22Rv1 (cell line): ENCODE measurements at regions not wholly inside any gene's neighbourhood (a gene's known extent, or its start where the extent isn't known, plus 50 kb on each side); places are given as distances from the start of the nearest gene placed in this dataset.

Experiments
- H3K27ac ChIP-seq: fragments of 450-650 bp; 2 replicates; pipeline ENCODE4 v1.5.1; 2017
- ZFX ChIP-seq: fragments of 450-650 bp; IDR thresholded peaks from 2 replicates; pipeline ENCODE4 v1.6.1; 2017; ENCODE audit warnings: antibody characterized with exemption, borderline replicate concordance
- TF ChIP-seq, protein P1 (sequence below): fragments of 450-650 bp; IDR thresholded peaks from 2 replicates; pipeline ENCODE4 v1.5.1; 2017; ENCODE audit warnings: mild to moderate bottlenecking

DNA sequence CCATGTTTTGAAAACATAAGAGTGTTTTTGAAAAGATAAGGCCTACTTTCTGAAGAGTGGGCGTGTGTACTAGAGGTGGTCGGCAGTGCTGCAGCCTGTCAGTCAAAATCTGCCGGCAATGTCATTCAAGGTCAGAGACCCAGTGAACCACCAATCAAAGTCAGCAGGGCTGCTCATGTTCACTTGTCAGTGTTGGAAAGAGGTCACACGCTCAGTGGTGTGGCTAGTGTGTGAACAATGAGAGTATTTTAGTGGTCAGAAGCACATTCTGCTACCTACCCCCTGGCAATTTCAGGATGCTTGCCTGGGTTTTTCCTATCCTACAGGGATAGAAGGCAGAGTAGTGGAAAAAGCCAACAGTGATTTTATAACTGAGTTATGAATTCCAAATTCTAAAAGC, 278.5 kb upstream of the ONECUT1 start:
- no peak overlapping the region for H3K27ac ChIP-seq
- TF ChIP-seq, protein P1, sequence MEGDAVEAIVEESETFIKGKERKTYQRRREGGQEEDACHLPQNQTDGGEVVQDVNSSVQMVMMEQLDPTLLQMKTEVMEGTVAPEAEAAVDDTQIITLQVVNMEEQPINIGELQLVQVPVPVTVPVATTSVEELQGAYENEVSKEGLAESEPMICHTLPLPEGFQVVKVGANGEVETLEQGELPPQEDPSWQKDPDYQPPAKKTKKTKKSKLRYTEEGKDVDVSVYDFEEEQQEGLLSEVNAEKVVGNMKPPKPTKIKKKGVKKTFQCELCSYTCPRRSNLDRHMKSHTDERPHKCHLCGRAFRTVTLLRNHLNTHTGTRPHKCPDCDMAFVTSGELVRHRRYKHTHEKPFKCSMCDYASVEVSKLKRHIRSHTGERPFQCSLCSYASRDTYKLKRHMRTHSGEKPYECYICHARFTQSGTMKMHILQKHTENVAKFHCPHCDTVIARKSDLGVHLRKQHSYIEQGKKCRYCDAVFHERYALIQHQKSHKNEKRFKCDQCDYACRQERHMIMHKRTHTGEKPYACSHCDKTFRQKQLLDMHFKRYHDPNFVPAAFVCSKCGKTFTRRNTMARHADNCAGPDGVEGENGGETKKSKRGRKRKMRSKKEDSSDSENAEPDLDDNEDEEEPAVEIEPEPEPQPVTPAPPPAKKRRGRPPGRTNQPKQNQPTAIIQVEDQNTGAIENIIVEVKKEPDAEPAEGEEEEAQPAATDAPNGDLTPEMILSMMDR = no peak
- TF ChIP-seq ZFX = no peak

DNA sequence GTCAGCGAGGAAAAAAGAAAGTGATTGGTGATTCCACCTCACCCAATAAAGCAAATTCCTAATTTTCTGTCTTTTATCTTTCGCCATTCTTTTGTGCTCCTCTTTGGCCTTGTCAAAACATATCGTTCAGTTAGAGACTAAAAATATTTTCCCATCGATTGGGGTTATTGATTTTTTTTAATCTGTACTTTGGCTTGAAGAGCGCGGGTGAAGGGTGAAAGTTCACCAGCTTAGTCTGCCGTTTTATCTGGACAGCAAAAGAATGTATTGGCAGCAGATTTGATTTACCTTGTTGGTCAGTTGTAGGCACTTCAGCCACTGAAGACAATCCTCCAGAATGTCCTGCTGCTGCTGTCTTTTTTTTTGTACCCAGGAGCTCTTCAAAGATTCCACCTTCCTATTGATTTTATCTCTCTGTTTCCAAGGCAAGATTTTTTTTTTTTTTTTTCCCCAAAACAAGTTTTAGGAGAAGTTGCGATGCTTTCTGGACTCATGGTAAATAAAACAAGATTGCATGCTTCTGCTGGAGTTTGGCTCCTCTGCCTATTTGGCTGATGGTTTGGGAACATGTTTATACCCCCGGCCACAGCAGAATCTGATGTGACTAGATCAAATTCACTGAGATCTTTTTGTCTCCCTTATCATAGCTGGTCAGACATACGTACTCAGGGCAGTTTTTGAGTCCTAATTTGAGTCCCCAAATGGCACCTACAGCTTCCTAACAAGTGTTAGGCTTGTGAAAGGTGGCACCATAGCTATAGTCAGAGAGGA, 269.3 kb upstream of the ONECUT1 start:
- no peak overlapping the region for H3K27ac ChIP-seq
- TF ChIP-seq, protein P1 = no peak
- no peak for TF ChIP-seq ZFX

DNA sequence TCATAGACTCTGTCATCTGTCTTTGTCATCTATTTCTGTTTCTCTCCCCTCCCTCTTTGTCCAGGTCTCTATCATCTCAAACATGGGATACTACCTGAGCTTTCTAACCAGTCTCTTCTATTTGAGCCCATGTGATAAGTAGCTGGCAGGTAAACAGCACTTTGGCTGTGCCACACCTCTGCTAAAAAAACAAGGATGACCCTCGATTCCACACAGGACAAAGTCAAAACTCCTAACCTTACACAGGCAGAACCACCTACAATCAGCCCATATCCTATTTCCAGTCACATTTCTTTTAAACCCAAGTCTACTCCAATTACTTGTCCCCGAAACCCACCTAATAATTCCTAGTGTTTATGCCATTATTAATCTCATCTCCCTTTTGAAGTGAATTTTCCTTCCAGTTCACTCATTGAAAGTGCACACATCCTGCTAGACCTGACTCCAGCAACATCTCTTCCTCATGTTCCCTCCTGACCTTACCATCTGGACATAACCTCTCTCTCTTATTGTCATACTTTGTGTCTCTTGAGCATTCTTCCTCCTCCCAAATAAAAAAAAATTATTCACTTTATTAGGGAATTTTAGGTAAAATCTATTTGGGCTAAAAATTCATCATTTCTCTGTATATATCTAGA, 256.1 kb upstream of the ONECUT1 start:
- TF ChIP-seq, protein P1 = no peak
- TF ChIP-seq ZFX = no peak
- H3K27ac ChIP-seq = no peak overlapping the region

DNA sequence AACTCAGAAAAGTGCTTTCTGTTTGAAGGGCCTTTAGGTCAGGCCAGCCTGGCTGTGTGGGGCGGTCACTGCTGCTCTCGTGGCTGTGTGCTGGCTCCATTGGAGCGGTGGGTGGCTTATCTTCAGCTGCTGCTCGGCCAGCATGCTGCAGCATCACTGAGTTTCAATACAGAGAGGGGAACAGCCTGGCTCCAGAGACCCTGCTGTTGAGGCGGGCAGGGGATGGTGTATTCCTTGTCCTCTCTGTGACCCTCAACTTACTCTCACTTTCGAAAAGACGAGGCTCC, 248.5 kb upstream of the ONECUT1 start:
- TF ChIP-seq, protein P1 = no peak
- TF ChIP-seq ZFX = no peak

DNA sequence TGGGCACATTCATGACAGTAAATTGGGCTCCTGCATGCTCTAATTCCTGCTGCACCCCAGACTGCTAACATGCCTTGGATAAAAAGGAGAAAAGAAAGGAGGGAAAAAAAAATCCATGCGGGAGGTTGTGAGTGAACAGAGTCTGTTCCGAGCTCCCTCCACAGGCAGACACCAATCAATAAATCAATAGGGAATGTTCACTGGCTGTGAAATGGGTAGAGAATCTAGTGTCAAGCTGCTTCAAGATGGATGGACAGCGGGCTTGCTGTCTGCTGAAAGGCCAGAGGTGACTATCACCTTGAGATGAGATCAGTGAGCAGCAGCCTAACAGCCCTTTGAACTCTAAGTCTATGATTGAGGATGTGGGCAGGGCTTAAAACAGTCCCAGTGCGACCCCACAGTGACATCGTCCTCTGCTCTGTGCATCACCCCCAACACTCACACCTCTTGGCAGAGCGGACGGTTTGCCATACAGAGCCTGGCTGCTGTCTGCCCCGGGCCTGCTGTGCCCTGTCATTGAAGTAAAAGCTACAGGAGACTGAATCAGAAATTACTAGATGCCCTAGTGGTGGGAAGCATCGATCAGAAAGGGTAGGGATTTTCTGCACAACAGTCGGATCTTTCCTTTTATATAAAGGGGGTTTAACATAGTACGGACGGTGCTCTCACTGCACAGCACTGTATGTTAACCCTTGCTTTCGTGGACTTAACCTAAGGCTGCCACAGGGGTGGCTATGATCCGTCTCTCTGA, 247.9 kb upstream of the ONECUT1 start:
- no peak for TF ChIP-seq ZFX
- TF ChIP-seq, protein P1 = no peak

More for the DNA sequence above, 248.5 kb upstream of the ONECUT1 start:
- H3K27ac ChIP-seq = no peak overlapping the region

DNA sequence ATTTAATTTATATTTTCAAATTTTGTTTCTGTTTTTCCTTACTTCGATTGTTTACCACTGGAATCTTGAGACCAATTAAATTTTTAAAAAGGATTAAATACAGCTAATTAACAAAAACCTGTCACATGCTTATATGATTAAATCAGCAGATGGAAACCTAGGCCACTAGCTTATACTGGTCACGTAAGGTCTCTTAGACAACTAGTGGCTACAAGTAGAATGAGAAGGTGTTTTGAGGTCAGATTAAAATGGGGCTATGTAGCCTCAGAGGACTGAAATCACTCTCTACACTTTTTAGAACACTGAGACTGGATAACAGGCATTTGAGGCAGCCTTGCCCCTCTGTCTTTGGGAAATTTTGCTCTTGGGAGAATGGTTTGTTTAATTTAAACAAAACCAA, 246.5 kb upstream of the ONECUT1 start:
- no peak overlapping the region for H3K27ac ChIP-seq
- TF ChIP-seq ZFX = no peak
- TF ChIP-seq, protein P1 = no peak

More for the DNA sequence above, 247.9 kb upstream of the ONECUT1 start:
- H3K27ac ChIP-seq = no peak overlapping the region
